HCT116 (cell line): ENCODE measurements at regions not wholly inside any gene's neighbourhood (a gene's known extent, or its start where the extent isn't known, plus 50 kb on each side); places are given as distances from the start of the nearest gene placed in this dataset.

Experiments
- POLR2A ChIP-seq: IDR thresholded peaks from 2 replicates; pipeline ENCODE4 v1.7.0; 2011; ENCODE audit warnings: borderline replicate concordance; ENCODE audit not compliant: insufficient read depth, insufficient read length; ENCODE audit errors: extremely low read depth
- POLR2AphosphoS5 ChIP-seq: IDR thresholded peaks from 2 replicates; pipeline ENCODE4 v1.6.1; 2011; ENCODE audit warnings: mild to moderate bottlenecking, low read depth, low read length, moderate library complexity
- RAD21 ChIP-seq: IDR thresholded peaks from 2 replicates; pipeline ENCODE4 v1.6.1; 2012; ENCODE audit warnings: low read depth, mild to moderate bottlenecking
- TF ChIP-seq, protein P1 (sequence below): IDR thresholded peaks from 2 replicates; pipeline ENCODE4 v1.6.1; 2012
- TF ChIP-seq, protein P2 (sequence below), 3 experiments: fragments of 200-600 bp in 1 of 3; sonication (generic) in 1 of 3; IDR thresholded peaks in 2 of 3; conservative IDR thresholded peaks in 1 of 3; 2 replicates each; pipeline ENCODE4 v1.5.1; 2012 to 2017; ENCODE audit warnings: low read depth in 2 of 3, low read length in 2 of 3, antibody characterized with exemption in 1 of 3, borderline replicate concordance in 1 of 3, control low read depth in 1 of 3, mild to moderate bottlenecking in 1 of 3, mixed read lengths in 1 of 3, mixed run types in 1 of 3, moderate library complexity in 1 of 3; ENCODE audit not compliant: insufficient read depth in 1 of 3

DNA sequence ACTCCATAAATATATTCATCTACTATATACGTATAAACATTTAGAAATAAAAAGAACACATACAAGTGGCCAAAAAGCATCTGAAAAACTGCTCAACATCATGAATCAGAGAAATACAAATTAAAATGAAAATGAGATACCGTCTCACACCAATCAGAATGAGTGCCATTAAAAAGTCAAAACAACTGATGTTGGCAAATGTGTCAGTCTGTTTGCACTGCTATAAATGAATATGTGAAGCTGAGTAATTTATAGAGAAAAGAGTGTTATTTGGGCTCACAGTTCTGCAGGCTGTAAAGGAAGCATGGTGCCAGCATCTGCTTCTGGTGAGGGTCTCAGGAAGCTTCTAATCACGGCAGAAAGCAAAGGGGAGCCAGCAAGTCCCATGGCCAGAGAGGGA lies 620.3 kb upstream of the CCDC54 start:
- TF ChIP-seq, protein P1, sequence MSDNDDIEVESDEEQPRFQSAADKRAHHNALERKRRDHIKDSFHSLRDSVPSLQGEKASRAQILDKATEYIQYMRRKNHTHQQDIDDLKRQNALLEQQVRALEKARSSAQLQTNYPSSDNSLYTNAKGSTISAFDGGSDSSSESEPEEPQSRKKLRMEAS = no peak
- TF ChIP-seq, protein P2, sequence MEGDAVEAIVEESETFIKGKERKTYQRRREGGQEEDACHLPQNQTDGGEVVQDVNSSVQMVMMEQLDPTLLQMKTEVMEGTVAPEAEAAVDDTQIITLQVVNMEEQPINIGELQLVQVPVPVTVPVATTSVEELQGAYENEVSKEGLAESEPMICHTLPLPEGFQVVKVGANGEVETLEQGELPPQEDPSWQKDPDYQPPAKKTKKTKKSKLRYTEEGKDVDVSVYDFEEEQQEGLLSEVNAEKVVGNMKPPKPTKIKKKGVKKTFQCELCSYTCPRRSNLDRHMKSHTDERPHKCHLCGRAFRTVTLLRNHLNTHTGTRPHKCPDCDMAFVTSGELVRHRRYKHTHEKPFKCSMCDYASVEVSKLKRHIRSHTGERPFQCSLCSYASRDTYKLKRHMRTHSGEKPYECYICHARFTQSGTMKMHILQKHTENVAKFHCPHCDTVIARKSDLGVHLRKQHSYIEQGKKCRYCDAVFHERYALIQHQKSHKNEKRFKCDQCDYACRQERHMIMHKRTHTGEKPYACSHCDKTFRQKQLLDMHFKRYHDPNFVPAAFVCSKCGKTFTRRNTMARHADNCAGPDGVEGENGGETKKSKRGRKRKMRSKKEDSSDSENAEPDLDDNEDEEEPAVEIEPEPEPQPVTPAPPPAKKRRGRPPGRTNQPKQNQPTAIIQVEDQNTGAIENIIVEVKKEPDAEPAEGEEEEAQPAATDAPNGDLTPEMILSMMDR (IDR thresholded peaks at IDR 0.05 in 2 of 3, conservative IDR thresholded peaks at IDR 0.05 in 1 of 3; ENCODE audit: borderline replicate concordance in 1 of 3, insufficient read depth in 1 of 3, low read depth in 2 of 3, low read length in 2 of 3) = no peak
- TF ChIP-seq POLR2A (no peak), RAD21 (no peak), POLR2AphosphoS5 (no peak)
